ENCODE measurements at regions not wholly inside any gene's neighbourhood (a gene's known extent, or its start where the extent isn't known, plus 50 kb on each side); places are given as distances from the start of the nearest gene placed in this dataset.
A peak's percentile ranks its signal among the peaks of the same experiment; 100 is the strongest.
"Not testable (repeated sequence)": the region's sequence is repeated elsewhere in the genome, so short reads cannot be mapped to it uniquely, and the experiment has no call there.

GRCh38 chr10:28391283-28391682 is 88.4 kb upstream of the MPP7 start:
- DNase-seq (ENCODE audit: low read depth) = peak; percentile 18

DNA sequence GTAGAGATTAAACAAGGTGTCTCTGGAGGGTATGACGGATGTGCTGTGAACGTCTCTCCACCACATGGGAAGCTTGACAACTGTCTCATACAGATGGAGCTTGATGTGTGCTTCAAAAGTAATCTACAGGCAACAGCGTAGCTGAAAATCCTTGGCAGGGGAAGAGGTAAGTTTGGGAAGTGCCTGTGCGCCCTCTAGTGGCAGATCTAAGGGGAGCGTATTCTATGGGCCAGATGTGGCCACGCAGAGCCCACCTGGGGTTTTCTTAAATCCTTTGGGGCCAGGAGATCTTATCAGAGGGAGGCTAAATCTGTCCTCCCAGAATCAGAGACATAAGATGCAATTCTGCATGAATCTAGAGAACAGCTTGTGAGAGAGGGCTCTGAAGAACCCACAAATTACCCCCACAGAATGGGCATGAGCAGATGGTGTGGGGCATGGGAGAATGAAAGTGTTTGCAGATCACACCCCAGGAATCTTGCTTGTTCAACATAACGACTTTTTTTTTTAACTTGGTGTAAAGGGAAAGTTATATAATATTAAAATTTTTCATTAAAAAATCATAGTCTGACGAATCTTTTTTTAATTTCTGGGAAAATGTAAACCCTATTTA is 91.2 kb upstream of the MPP7 start:
- DNase-seq (ENCODE audit: low read depth) = peak; percentile 51

DNA sequence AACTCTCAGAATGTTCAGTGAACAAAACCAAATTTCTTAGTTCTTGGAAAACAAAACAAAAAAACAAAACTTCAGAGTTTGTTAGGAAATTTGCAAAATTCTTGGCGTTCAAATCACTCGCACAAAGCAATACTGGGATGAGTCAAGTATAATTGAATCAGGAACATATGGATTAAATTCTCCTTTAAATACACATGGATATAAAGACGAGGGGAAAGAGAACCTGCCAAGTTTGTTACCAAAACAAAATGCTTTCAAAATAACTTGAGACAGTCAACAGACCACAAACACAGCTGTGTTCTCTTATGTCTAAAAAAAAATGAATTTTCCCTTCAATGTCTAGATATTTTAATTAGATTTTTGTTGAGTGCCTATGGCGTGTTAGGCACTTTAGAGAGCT is 93.5 kb upstream of the MPP7 start:
- DNase-seq (ENCODE audit: low read depth) = no peak

- no peak for DNase-seq (ENCODE audit: low read depth)
Measured at GRCh38 chr10:28397229-28397628, 94.4 kb upstream of the MPP7 start.

- no peak for DNase-seq (ENCODE audit: low read depth)
Measured at GRCh38 chr10:28400176-28400575, 97.3 kb upstream of the MPP7 start.

- DNase-seq (ENCODE audit: low read depth) = no peak
Measured at GRCh38 chr10:28400681-28401080, 97.8 kb upstream of the MPP7 start.

- DNase-seq (ENCODE audit: low read depth) = not testable (repeated sequence)
Measured at GRCh38 chr10:28402611-28403073, 99.8 kb upstream of the MPP7 start.

DNA sequence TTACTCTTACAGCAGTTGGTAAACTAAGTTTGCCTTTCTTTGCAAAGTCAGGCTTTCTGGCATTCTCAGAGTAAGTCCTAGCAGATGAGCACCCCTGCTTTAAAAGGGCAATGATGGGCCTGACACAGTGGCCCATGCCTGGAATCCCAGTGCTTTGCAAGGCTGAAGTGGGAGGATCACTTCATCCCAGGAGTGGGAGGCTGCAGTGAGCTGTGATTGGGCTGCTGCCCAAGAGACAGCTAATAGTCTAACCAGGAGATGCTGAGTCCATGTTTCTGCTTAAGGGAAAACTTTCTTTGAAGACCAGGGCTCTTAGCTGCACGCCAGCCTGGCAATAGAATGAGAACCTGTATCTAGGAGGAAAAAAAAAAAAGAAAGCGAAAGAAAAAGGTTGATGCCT is 100.2 kb upstream of the MPP7 start:
- no peak for DNase-seq (ENCODE audit: low read depth)

DNA sequence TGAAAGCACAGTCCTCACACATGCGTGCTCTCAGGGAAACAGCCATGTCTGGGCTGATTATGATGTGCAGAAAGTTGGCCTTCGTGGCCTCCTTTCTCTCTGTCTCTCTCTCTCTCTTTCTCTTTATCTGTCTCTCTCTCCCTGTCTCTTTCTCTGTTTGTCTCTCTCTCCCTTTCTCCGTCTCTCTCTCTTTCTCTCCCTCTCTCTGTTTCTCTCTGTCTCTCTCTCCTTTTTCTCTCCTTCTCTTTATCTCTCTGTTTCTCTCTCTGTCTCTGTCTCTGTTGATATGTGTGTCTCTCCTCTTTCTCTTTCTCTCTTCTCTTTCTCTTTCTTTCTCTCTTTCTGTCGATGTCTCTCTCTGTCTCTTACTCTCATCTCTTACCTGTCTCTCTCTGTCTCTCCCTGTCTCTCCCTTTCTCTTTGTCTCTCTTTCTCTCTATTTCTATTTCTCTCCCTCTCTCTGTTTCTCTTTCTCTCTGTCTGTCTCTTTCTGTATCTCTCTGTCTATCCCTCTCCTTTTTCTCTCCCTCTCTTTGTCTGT is 105.4 kb upstream of the MPP7 start:
- no peak for DNase-seq (ENCODE audit: low read depth)

GRCh38 chr10:28410420-28411135 is 107.7 kb upstream of the MPP7 start:
- DNase-seq (ENCODE audit: low read depth) = no peak

DNA sequence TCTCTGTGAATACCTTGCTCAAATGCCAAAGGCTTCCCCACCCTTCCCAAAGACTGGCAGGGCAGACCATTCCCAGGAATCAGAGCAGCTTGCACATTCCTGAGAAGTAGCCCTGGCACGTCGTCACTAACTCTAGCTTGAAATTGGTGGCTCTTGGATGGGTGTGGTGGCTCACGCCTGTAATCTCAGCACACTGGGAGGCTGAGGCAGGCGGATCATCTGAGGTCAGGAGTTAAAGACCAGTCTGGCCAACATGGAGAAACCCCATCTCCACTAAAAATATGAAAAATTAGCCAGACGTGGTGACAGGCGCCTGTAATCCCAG is 108.2 kb upstream of the MPP7 start:
- DNase-seq (ENCODE audit: low read depth) = no peak

- DNase-seq (ENCODE audit: low read depth) = no peak
Measured at GRCh38 chr10:28411648-28412047, 108.8 kb upstream of the MPP7 start.

DNA sequence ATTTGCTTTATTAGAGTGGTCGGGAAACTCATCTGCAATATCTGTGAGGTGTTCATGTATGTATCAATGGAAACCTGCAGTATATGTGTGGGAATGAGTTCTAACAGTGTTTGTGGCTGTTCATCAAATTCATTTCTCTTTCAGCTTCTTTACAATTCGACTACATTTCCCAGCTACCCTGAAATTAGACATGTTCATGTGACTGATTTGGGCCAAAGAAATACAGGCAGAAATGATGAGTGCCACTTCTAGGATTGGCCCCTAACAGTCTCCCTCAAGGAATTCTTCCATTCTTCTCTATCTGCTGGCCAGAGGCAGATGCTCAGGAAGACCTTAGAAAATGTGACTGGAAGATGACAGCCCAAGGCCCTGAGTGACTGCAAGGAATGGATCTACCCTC is 114.8 kb upstream of the WAC start:
- no peak for DNase-seq (ENCODE audit: low read depth)

DNA sequence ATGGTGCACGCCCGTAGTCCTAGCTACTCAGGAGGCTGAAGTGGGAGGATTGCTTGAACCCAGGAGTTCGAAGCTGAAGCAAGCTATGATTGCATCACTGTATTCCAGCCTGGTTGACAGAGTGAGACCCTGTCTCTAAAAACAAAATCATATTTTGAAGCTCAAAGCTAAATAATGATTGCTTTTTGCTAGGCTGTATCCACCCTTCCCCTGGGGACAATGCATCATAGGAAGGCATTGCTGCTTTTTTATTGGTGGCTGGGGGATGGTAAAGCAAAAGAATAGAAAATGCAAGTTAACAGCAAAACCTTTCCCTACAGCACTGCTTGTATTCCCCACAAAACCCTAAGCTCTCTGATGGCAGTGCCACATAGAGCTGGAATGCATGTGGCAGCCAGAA is 107.5 kb upstream of the WAC start:
- DNase-seq (ENCODE audit: low read depth) = no peak

DNA sequence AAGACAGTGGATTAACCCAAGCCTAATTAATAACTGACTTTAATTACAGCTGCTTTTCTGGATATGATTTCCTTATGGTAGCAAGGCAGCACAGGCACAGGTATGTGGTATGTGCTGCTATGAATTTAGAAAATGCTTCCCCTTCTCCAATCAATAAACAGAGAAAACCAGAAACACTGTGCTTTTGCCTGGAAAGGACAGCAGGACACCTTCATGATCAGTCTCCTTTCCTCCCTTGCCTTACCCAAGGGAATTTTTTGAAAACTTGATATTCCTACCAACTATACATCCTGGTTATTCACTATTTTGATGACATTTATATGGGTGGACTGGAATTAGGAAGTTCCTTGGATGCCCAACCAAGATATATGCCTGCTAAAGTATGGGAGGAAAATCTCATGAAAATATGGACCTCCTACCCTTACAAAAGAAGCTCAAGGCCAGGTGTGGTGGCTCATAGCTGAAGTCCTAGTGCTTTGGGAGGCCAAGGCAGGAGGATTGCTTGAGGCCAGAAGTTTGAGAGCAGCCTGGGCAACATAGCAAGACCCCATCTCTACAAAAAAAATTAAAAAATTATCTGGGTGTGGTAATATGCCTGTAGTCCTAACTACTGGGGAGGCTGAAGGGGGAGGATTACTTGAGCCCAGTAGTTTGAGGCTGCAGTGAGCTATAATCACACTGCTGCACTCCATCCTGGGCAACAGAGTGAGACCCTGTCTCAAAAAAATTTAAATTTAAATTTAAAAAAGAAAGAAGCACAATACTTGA is 106.3 kb upstream of the WAC start:
- no peak for DNase-seq (ENCODE audit: low read depth)

GRCh38 chr10:28427376-28427775 is 105.5 kb upstream of the WAC start:
- DNase-seq (ENCODE audit: low read depth) = no peak

DNA sequence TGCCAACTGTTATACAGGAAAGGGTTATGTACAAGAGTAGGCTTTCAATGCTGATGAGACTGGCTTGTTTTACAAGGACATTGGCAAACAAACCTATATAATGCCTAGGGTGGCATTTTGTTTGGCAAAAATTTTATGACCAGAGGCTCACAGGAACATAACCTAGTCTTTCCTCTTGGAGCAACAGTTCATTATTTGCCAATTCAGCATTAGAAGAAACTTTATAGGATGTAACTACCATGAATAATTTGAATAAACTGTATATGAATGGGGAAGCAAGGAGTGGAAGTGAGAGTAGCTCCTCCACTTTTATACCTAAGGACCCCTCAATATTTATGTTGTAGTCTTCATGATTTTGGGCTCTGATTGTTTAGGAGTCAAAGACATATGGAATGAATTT is 103.9 kb upstream of the WAC start:
- no peak for DNase-seq (ENCODE audit: low read depth)

GRCh38 chr10:28429573-28430216 is 103.2 kb upstream of the WAC start:
- peak; percentile 74 for DNase-seq (ENCODE audit: low read depth)

DNA sequence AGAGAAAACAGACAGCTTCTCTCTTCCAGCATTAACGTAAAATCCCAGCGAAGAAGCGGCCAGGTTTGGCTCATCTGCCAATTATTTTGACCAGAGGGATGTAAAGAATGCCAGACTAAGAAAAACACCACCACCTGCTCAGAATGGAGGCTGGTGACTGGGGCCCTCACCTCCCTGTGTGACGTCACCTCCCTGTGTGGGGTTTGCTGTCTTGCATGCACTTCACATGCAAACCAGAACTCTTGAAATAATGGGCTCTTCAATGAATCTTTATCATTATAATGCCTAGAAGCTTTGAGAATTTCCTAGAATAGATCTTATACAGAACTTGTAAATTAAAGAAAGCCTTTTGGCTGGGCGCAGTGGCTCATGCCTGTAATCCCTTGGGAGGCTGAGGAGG is 101.8 kb upstream of the WAC start:
- no peak for DNase-seq (ENCODE audit: low read depth)

DNA sequence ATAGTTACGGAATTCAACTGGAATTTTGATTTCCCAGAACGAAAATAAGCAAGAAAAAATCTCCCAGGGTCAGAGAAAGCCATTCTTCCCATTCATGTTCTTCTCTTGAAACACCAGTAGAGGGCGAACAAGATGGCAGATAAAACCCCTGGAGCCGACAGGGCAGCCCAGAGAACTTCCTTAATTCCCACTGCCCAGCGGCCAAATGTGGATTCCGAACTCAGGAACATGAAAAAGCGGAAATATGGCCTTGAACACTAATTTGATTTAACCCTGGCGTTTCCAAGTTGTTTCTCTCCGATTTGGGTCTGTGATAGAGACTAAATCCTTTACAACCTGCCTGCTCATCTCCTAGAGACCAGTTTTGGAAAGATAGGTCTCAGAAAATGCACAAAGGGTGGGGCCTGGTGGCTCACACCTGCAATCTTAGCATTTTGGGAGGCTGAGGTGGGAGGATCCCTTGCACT is 100.7 kb upstream of the WAC start:
- peak; percentile 74 for DNase-seq (ENCODE audit: low read depth)

DNA sequence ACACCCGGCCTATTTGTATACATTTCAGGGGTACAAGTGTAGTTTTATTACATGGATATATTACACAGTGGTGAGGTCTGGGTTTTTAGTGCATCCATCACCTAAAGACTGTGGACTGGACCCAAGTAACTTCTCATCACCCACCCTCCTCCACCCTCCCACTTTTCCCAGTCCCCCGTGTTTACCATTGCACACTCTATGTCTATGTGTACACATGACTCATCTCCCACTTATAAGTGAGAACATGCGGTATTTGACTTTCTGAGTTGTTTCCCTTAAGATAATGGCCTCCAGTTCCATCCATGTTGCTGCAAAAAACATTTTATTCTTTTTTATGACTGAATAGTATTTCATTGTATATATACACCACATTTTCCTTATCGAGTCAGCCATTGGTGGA is 98.9 kb upstream of the WAC start:
- no peak for DNase-seq (ENCODE audit: low read depth)

- DNase-seq (ENCODE audit: low read depth) = no peak
Measured at GRCh38 chr10:28442403-28442802, 90.5 kb upstream of the WAC start.

Measured in RPMI7951 (cell line).